ENCODE measurements at regions not wholly inside any gene's neighbourhood (a gene's known extent, or its start where the extent isn't known, plus 50 kb on each side); places are given as distances from the start of the nearest gene placed in this dataset.

- H2BK5ac ChIP-seq (ENCODE audit: low read depth, low read length, poor library complexity) = no peak overlapping the region
- H3K9ac ChIP-seq (ENCODE audit: low read length) = no peak overlapping the region
- no peak overlapping the region for H2AK5ac ChIP-seq (ENCODE audit: low read length)
- no peak overlapping the region for H3K14ac ChIP-seq (ENCODE audit: low read length)
- no peaks in the 10 kb centered on the region for H3K27me3 ChIP-seq (ENCODE audit: insufficient read depth, low read length)
- H2BK12ac ChIP-seq (ENCODE audit: low read length) = no peak overlapping the region
- H4K12ac ChIP-seq (ENCODE audit: low read depth, low read length) = no peak overlapping the region
- no peak overlapping the region for H3K27ac ChIP-seq (ENCODE audit: low read depth, low read length)
- no CpG with 5 or more reads among the region's 1 CpG for WGBS (ENCODE audit: extremely low coverage, insufficient coverage, insufficient read length)
- peaks cover 8% of the 10 kb centered on the region for H3K9me3 ChIP-seq (ENCODE audit: insufficient read depth, low read depth, low read length)
- H3K4ac ChIP-seq (ENCODE audit: low read depth, low read length) = no peak overlapping the region
- peaks cover 5% of the 10 kb centered on the region for H3K79me1 ChIP-seq (ENCODE audit: low read length)
- no peak overlapping the region for H4K8ac ChIP-seq (ENCODE audit: low read depth, low read length)
- H3K4me1 ChIP-seq (ENCODE audit: control insufficient read depth in 1 of 2, insufficient read depth in 2 of 2, low read length in 2 of 2) = peaks cover 0 to 13% of the 10 kb centered on the region in 2 experiments
- no peaks in the 10 kb centered on the region for H3K79me2 ChIP-seq (ENCODE audit: control insufficient read depth, insufficient read depth, low read length, poor library complexity)
- no peak overlapping the region for H2AFZ ChIP-seq (ENCODE audit: insufficient read depth, low read length, poor library complexity)
- no peak overlapping the region for H3K23ac ChIP-seq (ENCODE audit: low read length)
- no peak overlapping the region for H4K91ac ChIP-seq (ENCODE audit: low read depth, low read length)
- H3K4me2 ChIP-seq (ENCODE audit: low read length) = no peak overlapping the region
- DNase-seq = peak in 1 of 2 donors; percentile 65
- no peak overlapping the region for H3K4me3 ChIP-seq (ENCODE audit: low read depth, low read length)
- H2BK120ac ChIP-seq (ENCODE audit: insufficient read depth, low read length, poor library complexity) = no peak overlapping the region
- H3K36me3 ChIP-seq (ENCODE audit: control insufficient read depth in 1 of 2, insufficient read depth in 2 of 2, low read length in 2 of 2) = no peaks in the 10 kb centered on the region
- no peak overlapping the region for H3K18ac ChIP-seq (ENCODE audit: low read length)
Observed at GRCh38 chr1:209503196-209503595, 80.3 kb upstream of the CAMK1G start.

GRCh38 chr1:209504571-209504970 is 78.9 kb upstream of the CAMK1G start:
- Histone ChIP-seq H2AFZ (ENCODE audit: insufficient read depth, low read length, poor library complexity) (no peak overlapping the region), H3K4me3 (ENCODE audit: low read depth, low read length) (no peak overlapping the region), H4K8ac (ENCODE audit: low read depth, low read length) (no peak overlapping the region), H3K79me2 (ENCODE audit: control insufficient read depth, insufficient read depth, low read length, poor library complexity) (no peaks in the 10 kb centered on the region), H2AK5ac (ENCODE audit: low read length) (no peak overlapping the region), H3K9me3 (ENCODE audit: insufficient read depth, low read depth, low read length) (peaks cover 8% of the 10 kb centered on the region), H3K27ac (ENCODE audit: low read depth, low read length) (no peak overlapping the region), H3K14ac (ENCODE audit: low read length) (no peak overlapping the region), H3K79me1 (ENCODE audit: low read length) (peaks cover 5% of the 10 kb centered on the region), H3K4me1 (ENCODE audit: control insufficient read depth in 1 of 2, insufficient read depth in 2 of 2, low read length in 2 of 2) (peaks cover 0 to 13% of the 10 kb centered on the region in 2 experiments), H4K91ac (ENCODE audit: low read depth, low read length) (peak overlapping the region; percentile 5), H2BK12ac (ENCODE audit: low read length) (peak overlapping the region; percentile 3), H3K23ac (ENCODE audit: low read length) (no peak overlapping the region), H2BK5ac (ENCODE audit: low read depth, low read length, poor library complexity) (peak overlapping the region; percentile 3), H3K36me3 (ENCODE audit: control insufficient read depth in 1 of 2, insufficient read depth in 2 of 2, low read length in 2 of 2) (no peaks in the 10 kb centered on the region), H3K9ac (ENCODE audit: low read length) (no peak overlapping the region), H3K4ac (ENCODE audit: low read depth, low read length) (no peak overlapping the region), H3K4me2 (ENCODE audit: low read length) (no peak overlapping the region), H4K12ac (ENCODE audit: low read depth, low read length) (no peak overlapping the region), H3K27me3 (ENCODE audit: insufficient read depth, low read length) (no peaks in the 10 kb centered on the region), H3K18ac (ENCODE audit: low read length) (no peak overlapping the region), H2BK120ac (ENCODE audit: insufficient read depth, low read length, poor library complexity) (peak overlapping the region; percentile 52)
- DNase-seq = peak; percentile 35 to 85
- no CpG with 5 or more reads among the region's 1 CpG for WGBS (ENCODE audit: extremely low coverage, insufficient coverage, insufficient read length)

- Histone ChIP-seq H2AK5ac (ENCODE audit: low read length) (no peak overlapping the region), H3K79me1 (ENCODE audit: low read length) (peaks cover 5% of the 10 kb centered on the region), H3K27me3 (ENCODE audit: insufficient read depth, low read length) (no peaks in the 10 kb centered on the region), H3K14ac (ENCODE audit: low read length) (no peak overlapping the region), H4K12ac (ENCODE audit: low read depth, low read length) (no peak overlapping the region), H3K9me3 (ENCODE audit: insufficient read depth, low read depth, low read length) (peaks cover 8% of the 10 kb centered on the region), H4K91ac (ENCODE audit: low read depth, low read length) (no peak overlapping the region), H3K36me3 (ENCODE audit: control insufficient read depth in 1 of 2, insufficient read depth in 2 of 2, low read length in 2 of 2) (no peaks in the 10 kb centered on the region), H4K8ac (ENCODE audit: low read depth, low read length) (no peak overlapping the region), H2BK5ac (ENCODE audit: low read depth, low read length, poor library complexity) (no peak overlapping the region), H3K4me2 (ENCODE audit: low read length) (no peak overlapping the region), H2BK120ac (ENCODE audit: insufficient read depth, low read length, poor library complexity) (no peak overlapping the region), H2AFZ (ENCODE audit: insufficient read depth, low read length, poor library complexity) (no peak overlapping the region), H3K79me2 (ENCODE audit: control insufficient read depth, insufficient read depth, low read length, poor library complexity) (no peaks in the 10 kb centered on the region), H3K4me3 (ENCODE audit: low read depth, low read length) (no peak overlapping the region), H3K4ac (ENCODE audit: low read depth, low read length) (no peak overlapping the region), H3K9ac (ENCODE audit: low read length) (no peak overlapping the region), H3K18ac (ENCODE audit: low read length) (no peak overlapping the region), H3K27ac (ENCODE audit: low read depth, low read length) (no peak overlapping the region), H3K23ac (ENCODE audit: low read length) (no peak overlapping the region), H3K4me1 (ENCODE audit: control insufficient read depth in 1 of 2, insufficient read depth in 2 of 2, low read length in 2 of 2) (peaks cover 0 to 13% of the 10 kb centered on the region in 2 experiments), H2BK12ac (ENCODE audit: low read length) (no peak overlapping the region)
- no CpG with 5 or more reads among the region's 1 CpG for WGBS (ENCODE audit: extremely low coverage, insufficient coverage, insufficient read length)
- DNase-seq = peak in 1 of 2 donors; percentile 69
Observed at GRCh38 chr1:209505044-209505443, 78.5 kb upstream of the CAMK1G start.

- Histone ChIP-seq H3K36me3 (ENCODE audit: control insufficient read depth in 1 of 2, insufficient read depth in 2 of 2, low read length in 2 of 2) (no peaks in the 10 kb centered on the region), H3K23ac (ENCODE audit: low read length) (no peak overlapping the region), H2BK12ac (ENCODE audit: low read length) (peak overlapping the region; percentile 46), H4K12ac (ENCODE audit: low read depth, low read length) (no peak overlapping the region), H3K79me1 (ENCODE audit: low read length) (peaks cover 5% of the 10 kb centered on the region), H2BK120ac (ENCODE audit: insufficient read depth, low read length, poor library complexity) (peak overlapping the region; percentile 74), H3K18ac (ENCODE audit: low read length) (peak overlapping the region; percentile 11), H2BK5ac (ENCODE audit: low read depth, low read length, poor library complexity) (peak overlapping the region; percentile 66), H4K8ac (ENCODE audit: low read depth, low read length) (no peak overlapping the region), H3K27me3 (ENCODE audit: insufficient read depth, low read length) (no peaks in the 10 kb centered on the region), H3K4me1 (ENCODE audit: control insufficient read depth in 1 of 2, insufficient read depth in 2 of 2, low read length in 2 of 2) (peaks cover 0 to 13% of the 10 kb centered on the region in 2 experiments), H3K4me2 (ENCODE audit: low read length) (no peak overlapping the region), H4K91ac (ENCODE audit: low read depth, low read length) (peak overlapping the region; percentile 66), H3K9ac (ENCODE audit: low read length) (no peak overlapping the region), H3K14ac (ENCODE audit: low read length) (peak overlapping the region; percentile 32), H3K4ac (ENCODE audit: low read depth, low read length) (peak overlapping the region; percentile 39), H2AFZ (ENCODE audit: insufficient read depth, low read length, poor library complexity) (no peak overlapping the region), H2AK5ac (ENCODE audit: low read length) (peak overlapping the region; percentile 18), H3K27ac (ENCODE audit: low read depth, low read length) (no peak overlapping the region), H3K9me3 (ENCODE audit: insufficient read depth, low read depth, low read length) (peaks cover 8% of the 10 kb centered on the region), H3K4me3 (ENCODE audit: low read depth, low read length) (no peak overlapping the region), H3K79me2 (ENCODE audit: control insufficient read depth, insufficient read depth, low read length, poor library complexity) (no peaks in the 10 kb centered on the region)
- DNase-seq = no peak
- no CpG with 5 or more reads among the region's 3 CpGs for WGBS (ENCODE audit: extremely low coverage, insufficient coverage, insufficient read length)
Observed at GRCh38 chr1:209506101-209506500, 77.4 kb upstream of the CAMK1G start.
